ENCODE measurements at regions not wholly inside any gene's neighbourhood (a gene's known extent, or its start where the extent isn't known, plus 50 kb on each side); places are given as distances from the start of the nearest gene placed in this dataset.

DNA sequence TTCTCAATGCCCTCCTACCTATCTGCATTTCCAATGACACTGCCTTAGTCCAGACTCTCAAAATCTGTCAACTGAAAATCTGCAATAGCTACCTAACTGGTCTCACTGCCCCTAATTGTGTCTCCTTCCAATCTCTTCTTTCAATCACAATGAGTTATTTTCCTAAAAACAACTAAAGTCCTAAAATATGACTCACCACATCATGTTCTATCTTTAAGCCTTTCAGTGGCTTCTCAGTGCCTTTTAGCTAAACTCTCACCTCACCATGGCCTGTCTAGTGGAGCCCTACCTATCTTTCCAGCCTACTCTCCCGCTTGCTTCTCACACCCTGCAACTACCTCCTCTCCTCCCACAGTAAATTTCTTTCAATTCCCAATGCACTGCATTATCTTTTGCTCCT, 220.9 kb upstream of the PKDCC start:
- TF ChIP-seq SUZ12 (IDR thresholded peaks at IDR 0.05; ENCODE audit: extremely low read depth, insufficient read depth, insufficient read length) (no peak), ZNF274 (IDR thresholded peaks at IDR 0.05; ENCODE audit: low read depth, low read length) (no peak)

Measured in NT2/D1 (cell line).